DND-41 (cell line): ENCODE measurements at regions not wholly inside any gene's neighbourhood (a gene's known extent, or its start where the extent isn't known, plus 50 kb on each side); places are given as distances from the start of the nearest gene placed in this dataset.

Experiments
- ATAC-seq: fragments of 200-7000 bp; cut with Tn5 transposase; 3 replicates; pipeline ENCODE4 v1.9.1; 2021; ENCODE audit warnings: low read depth; ENCODE audit not compliant: insufficient read depth
- DNase-seq: peaks from one replicate; pipeline ENCODE4 v3.0.0-alpha.2; 2020
- H2AFZ ChIP-seq: 2 replicates; pipeline ENCODE4 v1.6.0; 2012; ENCODE audit warnings: low read depth, low read length
- H3K27ac ChIP-seq: 2 replicates; pipeline ENCODE4 v1.5.1; 2012; ENCODE audit warnings: low read length, inconsistent platforms
- H3K27me3 ChIP-seq: fragments of 200-600 bp; sonication (generic); 2 replicates; pipeline ENCODE4 v1.6.0; 2012; ENCODE audit warnings: low read length, mild to moderate bottlenecking, inconsistent platforms; ENCODE audit not compliant: insufficient read depth, poor library complexity
- H3K36me3 ChIP-seq: 2 replicates; pipeline ENCODE4 v1.5.1; 2012; ENCODE audit warnings: low read length, inconsistent platforms; ENCODE audit not compliant: insufficient read depth
- H3K4me1 ChIP-seq: 2 replicates; pipeline ENCODE4 v1.5.1; 2012; ENCODE audit warnings: mild to moderate bottlenecking, low read length; ENCODE audit not compliant: insufficient read depth
- H3K4me2 ChIP-seq: 2 replicates; pipeline ENCODE4 v1.6.0; 2012; ENCODE audit warnings: mild to moderate bottlenecking, moderate library complexity, low read length, inconsistent platforms; ENCODE audit not compliant: insufficient read depth
- H3K4me3 ChIP-seq, 2 experiments: fragments of 200-600 bp in 1 of 2; shearing (Covaris generic) in 1 of 2; 2 replicates each; pipeline ENCODE4 v1.5.1; 2012 to 2016; ENCODE audit warnings: inconsistent platforms in 2 of 2, low read length in 2 of 2, mild to moderate bottlenecking in 2 of 2, low read depth in 1 of 2, moderate library complexity in 1 of 2
- H3K79me2 ChIP-seq: 2 replicates; pipeline ENCODE4 v1.6.0; 2012; ENCODE audit warnings: low read length, inconsistent platforms; ENCODE audit not compliant: insufficient read depth
- H3K9ac ChIP-seq: 2 replicates; pipeline ENCODE4 v1.6.0; 2012; ENCODE audit warnings: low read depth, mild to moderate bottlenecking, inconsistent platforms, low read length, moderate library complexity
- H3K9me3 ChIP-seq: 2 replicates; pipeline ENCODE4 v1.5.1; 2012; ENCODE audit warnings: low read length, moderate library complexity, mild to moderate bottlenecking, inconsistent platforms; ENCODE audit not compliant: insufficient read depth, severe bottlenecking
- H4K20me1 ChIP-seq: 2 replicates; pipeline ENCODE4 v1.6.0; 2012; ENCODE audit warnings: low read length; ENCODE audit not compliant: insufficient read depth
- CTCF ChIP-seq: IDR thresholded peaks from 2 replicates; pipeline ENCODE4 v1.5.1; 2012; ENCODE audit warnings: borderline replicate concordance, low read length, moderate library complexity, mild to moderate bottlenecking; ENCODE audit not compliant: poor library complexity, severe bottlenecking; ENCODE audit errors: extremely low read depth
- EZH2 ChIP-seq: IDR thresholded peaks from 3 replicates; pipeline ENCODE4 v1.6.1; 2012; ENCODE audit warnings: borderline replicate concordance, low read depth, mild to moderate bottlenecking, moderate library complexity, low read length, inconsistent platforms; ENCODE audit not compliant: severe bottlenecking

GRCh38 chr17:33352526-33352925, 59.4 kb upstream of the ASIC2 start:
- Histone ChIP-seq H3K4me1 (no peaks in the 10 kb centered on the region), H3K27me3 (peaks cover 6% of the 10 kb centered on the region), H3K27ac (no peak overlapping the region), H3K79me2 (no peaks in the 10 kb centered on the region), H2AFZ (no peak overlapping the region), H3K4me2 (no peak overlapping the region), H3K9me3 (no peaks in the 10 kb centered on the region), H3K36me3 (no peaks in the 10 kb centered on the region), H3K9ac (no peak overlapping the region), H4K20me1 (no peaks in the 10 kb centered on the region), H3K4me3 (no peak overlapping the region)
- TF ChIP-seq CTCF, result no peak
- TF ChIP-seq EZH2, result no peak
- DNase-seq (no peak), ATAC-seq (no peak)

GRCh38 chr17:33356266-33356665, 63.2 kb upstream of the ASIC2 start:
- DNase-seq, result no peak
- no peak overlapping the region for H3K4me2 ChIP-seq
- TF ChIP-seq CTCF, result no peak
- TF ChIP-seq EZH2, result no peak
- H4K20me1 ChIP-seq, result no peaks in the 10 kb centered on the region
- H3K79me2 ChIP-seq, result no peaks in the 10 kb centered on the region
- no peak for ATAC-seq
- no peaks in the 10 kb centered on the region for H3K9me3 ChIP-seq
- H3K27ac ChIP-seq, result no peak overlapping the region
- peaks cover 2% of the 10 kb centered on the region for H3K27me3 ChIP-seq
- no peaks in the 10 kb centered on the region for H3K4me1 ChIP-seq
- no peak overlapping the region for H2AFZ ChIP-seq
- H3K4me3 ChIP-seq, result no peak overlapping the region
- H3K36me3 ChIP-seq, result no peaks in the 10 kb centered on the region
- no peak overlapping the region for H3K9ac ChIP-seq

- Histone ChIP-seq H4K20me1 (no peaks in the 10 kb centered on the region), H3K4me1 (no peaks in the 10 kb centered on the region), H2AFZ (no peak overlapping the region), H3K4me2 (no peak overlapping the region), H3K27me3 (no peaks in the 10 kb centered on the region), H3K36me3 (no peaks in the 10 kb centered on the region), H3K79me2 (no peaks in the 10 kb centered on the region), H3K27ac (no peak overlapping the region), H3K9ac (no peak overlapping the region), H3K4me3 (no peak overlapping the region), H3K9me3 (no peaks in the 10 kb centered on the region)
- no peak for TF ChIP-seq CTCF
- no peak for TF ChIP-seq EZH2
- no peak for DNase-seq
- no peak for ATAC-seq
These were observed 70.4 kb upstream of the ASIC2 start for GRCh38 chr17:33363475-33363874.

GRCh38 chr17:33366960-33367359, 73.9 kb upstream of the ASIC2 start:
- Histone ChIP-seq H3K4me2 (no peak overlapping the region), H2AFZ (no peak overlapping the region), H4K20me1 (no peaks in the 10 kb centered on the region), H3K4me3 (no peak overlapping the region), H3K27ac (no peak overlapping the region), H3K36me3 (no peaks in the 10 kb centered on the region), H3K27me3 (no peaks in the 10 kb centered on the region), H3K9ac (no peak overlapping the region), H3K9me3 (no peaks in the 10 kb centered on the region), H3K4me1 (no peaks in the 10 kb centered on the region), H3K79me2 (no peaks in the 10 kb centered on the region)
- no peak for TF ChIP-seq EZH2
- TF ChIP-seq CTCF, result no peak
- ATAC-seq, result no peak
- DNase-seq, result no peak
